ENCODE measurements at regions not wholly inside any gene's neighbourhood (a gene's known extent, or its start where the extent isn't known, plus 50 kb on each side); places are given as distances from the start of the nearest gene placed in this dataset.
"Not testable (repeated sequence)": the region's sequence is repeated elsewhere in the genome, so short reads cannot be mapped to it uniquely, and the experiment has no call there.

DNA sequence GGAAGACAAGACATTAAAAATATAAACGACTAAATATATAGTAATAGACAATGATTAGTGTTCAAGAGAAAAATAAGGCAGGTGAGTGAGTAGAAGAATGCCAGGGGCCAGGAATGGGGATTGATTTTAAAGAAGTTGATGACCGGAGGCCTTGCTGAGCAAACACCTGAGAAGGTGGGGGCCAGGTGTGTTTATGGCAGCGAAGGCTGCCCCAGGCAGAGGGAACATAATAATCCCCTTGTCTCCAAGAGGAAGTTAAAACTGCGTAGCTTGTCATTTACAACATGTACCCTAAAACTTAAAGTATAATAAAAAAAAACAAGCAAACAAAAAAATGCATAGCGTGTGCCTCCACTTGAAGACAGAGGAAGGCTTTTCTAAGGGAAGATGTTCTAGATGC, 220.3 kb downstream of the URB2 start:
- Mint-ChIP-seq H3K4me1 (peaks cover 6 to 25% (median 15%) of the 10 kb centered on the region in 3 donors), H3K36me3 (no peaks in the 10 kb centered on the region), H3K4me3 (no peak overlapping the region), H3K27ac (no peak overlapping the region), H3K27me3 (peaks cover 1% of the 10 kb centered on the region), H3K9me3 (peaks cover 0 to 4% (median 0%) of the 10 kb centered on the region in 3 donors)

- H3K27ac Mint-ChIP-seq, result no peak overlapping the region
- H3K36me3 Mint-ChIP-seq, result no peaks in the 10 kb centered on the region
- peaks cover 1 to 13% (median 7%) of the 10 kb centered on the region in 3 donors for H3K4me1 Mint-ChIP-seq
- peaks cover 0 to 4% (median 0%) of the 10 kb centered on the region in 3 donors for H3K9me3 Mint-ChIP-seq
- no peak overlapping the region for H3K4me3 Mint-ChIP-seq
- H3K27me3 Mint-ChIP-seq, result no peaks in the 10 kb centered on the region
Measured at GRCh38 chr1:229848752-229849677, 218.0 kb upstream of the GALNT2 start.

GRCh38 chr1:229851511-229851910, 215.5 kb upstream of the GALNT2 start:
- Mint-ChIP-seq H3K4me1 (peaks cover 11 to 21% (median 17%) of the 10 kb centered on the region in 3 donors), H3K27me3 (no peaks in the 10 kb centered on the region), H3K36me3 (no peaks in the 10 kb centered on the region), H3K4me3 (peak overlapping the region in 1 of 4 donors; percentile 65), H3K27ac (peak overlapping the region in 1 of 3 donors; percentile 46), H3K9me3 (no peaks in the 10 kb centered on the region)

DNA sequence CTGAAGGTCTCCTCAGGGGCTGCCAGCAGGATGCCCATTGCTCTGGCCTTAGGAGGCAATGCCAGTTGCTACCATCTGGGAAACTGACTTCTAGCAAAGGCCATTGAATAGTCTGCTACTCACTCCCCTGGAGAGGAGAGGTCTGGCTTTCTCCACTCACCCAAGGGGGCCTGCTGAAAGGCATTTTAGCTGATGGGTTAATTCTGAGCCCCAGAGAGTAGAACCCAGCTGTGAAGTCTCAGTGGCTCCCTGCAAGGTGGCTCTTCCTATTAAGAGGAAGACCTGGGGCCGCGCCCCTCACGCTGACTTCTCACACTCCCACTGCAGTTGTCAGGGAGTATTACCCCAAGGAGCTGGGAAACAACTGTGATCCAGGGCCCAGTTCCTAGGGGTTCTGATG, 213.3 kb upstream of the GALNT2 start:
- Mint-ChIP-seq H3K4me3 (no peak overlapping the region), H3K27ac (no peak overlapping the region), H3K27me3 (no peaks in the 10 kb centered on the region), H3K4me1 (peaks cover 11 to 21% (median 17%) of the 10 kb centered on the region in 3 donors), H3K36me3 (no peaks in the 10 kb centered on the region), H3K9me3 (no peaks in the 10 kb centered on the region)

DNA sequence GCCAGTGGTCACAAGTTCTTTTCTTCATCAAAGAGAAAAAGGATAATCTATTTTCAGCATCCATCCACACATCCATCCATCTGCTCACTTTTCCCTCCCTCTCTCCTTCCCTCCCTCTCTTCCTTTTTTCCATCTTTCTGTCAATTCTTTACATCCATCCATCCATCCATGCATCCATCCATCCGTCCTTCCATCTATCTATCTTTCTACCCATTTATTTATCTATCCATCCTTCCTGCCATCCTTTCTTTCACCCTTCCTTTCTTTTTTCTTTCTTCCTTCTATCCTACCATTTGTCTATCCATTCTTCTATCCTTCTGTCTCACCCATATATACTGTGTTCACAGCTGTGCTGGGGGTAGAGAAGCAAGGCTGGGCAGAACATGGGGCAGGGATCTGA, 212.4 kb upstream of the GALNT2 start:
- Mint-ChIP-seq H3K36me3 (no peaks in the 10 kb centered on the region), H3K4me1 (peaks cover 11 to 17% (median 16%) of the 10 kb centered on the region in 3 donors), H3K4me3 (peak overlapping the region in 1 of 4 donors; percentile 60), H3K27ac (peak overlapping the region in 2 of 3 donors; percentile 41 to 62), H3K9me3 (no peaks in the 10 kb centered on the region), H3K27me3 (no peaks in the 10 kb centered on the region)

DNA sequence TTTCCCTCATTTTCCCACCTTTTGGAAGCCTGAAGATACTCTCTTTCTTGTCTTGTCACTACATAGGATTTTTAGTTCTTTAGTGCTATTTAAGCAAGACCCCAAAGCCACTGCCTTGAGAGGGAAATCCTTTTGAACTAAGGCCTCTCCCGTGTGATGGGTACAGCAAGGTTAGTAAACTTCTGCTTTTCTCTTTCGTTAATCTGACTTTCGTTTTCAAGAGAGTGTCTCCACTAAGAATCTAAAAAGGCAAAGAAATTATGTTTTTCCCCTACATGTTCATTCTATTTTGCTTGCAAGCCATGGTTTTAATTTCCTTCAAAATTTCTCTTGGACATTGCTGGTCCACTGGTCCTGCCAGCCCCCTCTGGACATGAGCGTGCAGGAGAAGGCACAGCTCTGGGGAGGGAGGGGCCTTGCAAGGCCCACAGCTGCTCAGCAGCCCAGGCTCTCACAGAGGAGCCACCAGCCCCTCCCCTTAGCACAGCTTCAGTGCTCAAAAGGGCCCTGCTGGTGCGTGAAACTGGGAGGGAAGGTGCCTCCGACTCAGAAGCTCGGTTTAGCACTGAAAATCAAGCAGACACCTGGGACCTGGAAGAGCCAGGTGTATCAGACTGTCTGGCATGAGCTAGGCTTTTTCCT, 210.9 kb upstream of the GALNT2 start:
- Mint-ChIP-seq H3K27me3 (no peaks in the 10 kb centered on the region), H3K4me3 (peak overlapping the region; percentile 57 to 95 (median 88)), H3K36me3 (no peaks in the 10 kb centered on the region), H3K4me1 (peaks cover 11 to 17% (median 16%) of the 10 kb centered on the region in 3 donors), H3K9me3 (no peaks in the 10 kb centered on the region), H3K27ac (peak overlapping the region; percentile 62 to 95 (median 83))

DNA sequence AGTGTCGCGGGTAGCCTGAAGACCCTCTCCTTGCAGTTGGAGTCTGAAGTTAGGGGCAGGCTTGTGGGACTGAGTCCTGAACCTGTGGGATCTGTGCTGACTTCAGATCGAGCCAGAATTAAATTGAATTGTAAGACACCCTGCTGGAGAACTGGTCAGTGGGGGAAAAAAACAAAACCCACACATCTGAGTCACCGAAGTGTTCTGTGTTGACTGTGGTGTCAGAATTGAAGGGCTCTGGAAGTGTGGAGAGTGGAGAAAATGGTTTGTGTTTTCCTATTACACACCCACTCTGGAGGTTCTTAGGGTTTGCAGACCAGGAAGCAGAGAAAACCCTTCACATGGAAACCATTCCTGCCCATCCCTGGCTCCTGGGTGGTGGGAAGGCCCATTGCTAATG, 209.5 kb upstream of the GALNT2 start:
- Mint-ChIP-seq H3K4me1 (peaks cover 11 to 17% (median 16%) of the 10 kb centered on the region in 3 donors), H3K4me3 (no peak overlapping the region), H3K27me3 (no peaks in the 10 kb centered on the region), H3K36me3 (no peaks in the 10 kb centered on the region), H3K27ac (peak overlapping the region; percentile 16 to 53 (median 17)), H3K9me3 (no peaks in the 10 kb centered on the region)

DNA sequence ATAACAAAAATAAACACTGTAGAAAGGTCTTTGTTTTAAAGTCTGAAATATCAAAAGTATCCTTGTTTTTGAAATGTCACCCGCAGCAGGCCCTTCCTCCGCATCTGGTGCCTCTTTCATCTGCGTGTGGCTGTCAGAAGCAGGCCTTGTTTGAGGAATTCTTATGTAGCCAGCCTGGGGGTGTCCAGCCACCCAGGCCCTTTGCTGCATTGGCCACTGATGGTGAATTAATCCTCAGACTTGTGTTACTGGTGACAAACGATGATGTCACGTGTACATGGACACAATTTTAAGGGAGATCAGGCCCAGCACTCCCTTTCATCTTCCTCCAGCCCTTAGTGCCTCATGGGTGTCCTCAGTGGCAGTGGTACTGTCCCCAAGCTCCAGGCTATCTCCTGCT, 208.0 kb upstream of the GALNT2 start:
- Mint-ChIP-seq H3K36me3 (no peaks in the 10 kb centered on the region), H3K4me3 (no peak overlapping the region), H3K9me3 (no peaks in the 10 kb centered on the region), H3K27me3 (no peaks in the 10 kb centered on the region), H3K27ac (no peak overlapping the region), H3K4me1 (peaks cover 11 to 17% (median 16%) of the 10 kb centered on the region in 3 donors)

- no peaks in the 10 kb centered on the region for H3K27me3 Mint-ChIP-seq
- H3K27ac Mint-ChIP-seq, result no peak overlapping the region
- no peak overlapping the region for H3K4me3 Mint-ChIP-seq
- H3K9me3 Mint-ChIP-seq, result no peaks in the 10 kb centered on the region
- H3K4me1 Mint-ChIP-seq, result peaks cover 3 to 5% (median 5%) of the 10 kb centered on the region in 3 donors
- no peaks in the 10 kb centered on the region for H3K36me3 Mint-ChIP-seq
Measured at GRCh38 chr1:229860926-229861325, 206.1 kb upstream of the GALNT2 start.

GRCh38 chr1:229862017-229862774, 204.8 kb upstream of the GALNT2 start:
- H3K9me3 Mint-ChIP-seq, result no peaks in the 10 kb centered on the region
- H3K4me3 Mint-ChIP-seq, result peak overlapping the region in 1 of 4 donors; percentile 19
- peaks cover 4% of the 10 kb centered on the region for H3K27me3 Mint-ChIP-seq
- H3K36me3 Mint-ChIP-seq, result no peaks in the 10 kb centered on the region
- H3K27ac Mint-ChIP-seq, result no peak overlapping the region
- no peaks in the 10 kb centered on the region for H3K4me1 Mint-ChIP-seq

DNA sequence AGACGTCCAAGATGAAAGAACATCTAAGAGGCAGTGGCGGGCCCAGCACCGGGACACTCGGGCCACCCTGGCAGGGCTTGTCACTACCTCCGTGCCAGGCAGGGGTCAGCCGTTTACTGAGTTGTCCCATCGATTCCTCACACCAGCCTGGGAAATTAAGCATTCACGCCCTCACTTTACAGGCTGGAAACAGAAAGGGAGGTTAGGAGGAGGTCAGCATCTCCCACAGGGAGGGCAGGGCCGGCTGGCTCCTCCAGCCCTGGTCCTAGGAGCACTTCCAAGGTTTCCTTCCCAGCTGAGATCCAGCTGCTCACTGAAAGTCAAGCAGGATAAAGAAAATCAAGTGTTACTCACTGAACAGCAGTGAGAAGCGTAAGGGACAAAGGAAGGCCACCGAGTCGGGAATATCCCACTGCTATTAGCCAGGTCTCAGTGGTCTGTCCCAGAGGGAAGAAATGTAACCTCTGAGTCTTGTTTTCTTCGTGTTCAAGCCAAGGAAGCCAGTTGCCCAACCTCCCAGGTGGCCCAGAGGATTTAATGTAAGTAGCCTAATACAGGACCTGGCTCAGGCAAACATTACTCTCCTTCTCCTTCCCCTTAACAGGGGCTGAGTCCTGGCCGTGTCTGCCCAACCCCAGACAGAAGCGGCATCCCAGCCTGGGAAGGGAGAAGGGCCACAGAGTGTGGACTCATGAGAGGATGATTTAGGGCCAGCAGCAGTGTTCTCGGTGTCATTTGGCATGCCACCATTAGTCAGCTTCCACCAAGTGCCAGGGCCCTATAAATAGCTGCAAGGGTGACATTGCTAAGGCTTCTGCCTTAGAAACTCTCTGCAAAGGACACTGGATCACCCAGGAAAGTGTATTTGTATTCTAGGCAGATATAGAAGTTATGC, 203.1 kb upstream of the GALNT2 start:
- Mint-ChIP-seq H3K27me3 (peaks cover 4% of the 10 kb centered on the region), H3K27ac (no peak overlapping the region), H3K4me1 (no peaks in the 10 kb centered on the region), H3K9me3 (no peaks in the 10 kb centered on the region), H3K4me3 (no peak overlapping the region), H3K36me3 (no peaks in the 10 kb centered on the region)

- Mint-ChIP-seq H3K36me3 (no peaks in the 10 kb centered on the region), H3K9me3 (no peaks in the 10 kb centered on the region), H3K4me3 (no peak overlapping the region), H3K27ac (no peak overlapping the region), H3K27me3 (peaks cover 4% of the 10 kb centered on the region), H3K4me1 (no peaks in the 10 kb centered on the region)
Measured at GRCh38 chr1:229864686-229865230, 202.3 kb upstream of the GALNT2 start.

GRCh38 chr1:229865321-229865720, 201.7 kb upstream of the GALNT2 start:
- H3K27ac Mint-ChIP-seq, H3K4me3 Mint-ChIP-seq, H3K27me3 Mint-ChIP-seq, H3K36me3 Mint-ChIP-seq, H3K4me1 Mint-ChIP-seq, H3K9me3 Mint-ChIP-seq: not testable (repeated sequence)

DNA sequence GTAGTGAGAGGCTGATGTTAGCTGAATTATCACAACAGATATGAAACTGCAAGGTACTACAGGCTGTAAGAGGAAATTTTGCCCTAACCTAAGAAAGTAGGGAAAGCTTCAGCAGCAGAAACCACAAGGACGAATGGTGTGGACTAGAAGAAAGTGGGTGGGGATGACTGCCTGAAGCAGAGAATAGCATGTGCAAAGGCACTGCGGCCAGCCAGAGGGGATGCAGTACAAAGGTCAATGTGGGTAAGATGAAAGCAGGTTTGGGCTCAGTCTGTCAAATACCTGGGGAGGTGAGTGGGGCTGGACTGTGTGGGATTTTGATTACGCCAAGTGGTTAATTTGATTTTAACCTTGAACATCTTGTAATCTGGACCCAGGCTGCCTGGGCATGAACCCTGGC, 199.3 kb upstream of the GALNT2 start:
- no peak overlapping the region for H3K27ac Mint-ChIP-seq
- H3K27me3 Mint-ChIP-seq, result peaks cover 4% of the 10 kb centered on the region
- H3K9me3 Mint-ChIP-seq, result no peaks in the 10 kb centered on the region
- H3K4me1 Mint-ChIP-seq, result no peaks in the 10 kb centered on the region
- no peak overlapping the region for H3K4me3 Mint-ChIP-seq
- no peaks in the 10 kb centered on the region for H3K36me3 Mint-ChIP-seq
